PC-9 (cell line): ENCODE measurements at regions not wholly inside any gene's neighbourhood (a gene's known extent, or its start where the extent isn't known, plus 50 kb on each side); places are given as distances from the start of the nearest gene placed in this dataset.
"Not testable (repeated sequence)": the region's sequence is repeated elsewhere in the genome, so short reads cannot be mapped to it uniquely, and the experiment has no call there.

Experiments used
- CTCF ChIP-seq: fragments of 200-600 bp; sonication (generic); conservative IDR thresholded peaks from 2 replicates; pipeline ENCODE4 v1.6.1; 2017; ENCODE audit warnings: mixed run types, antibody characterized with exemption, mild to moderate bottlenecking, moderate library complexity
- EZH2 ChIP-seq: fragments of 200-600 bp; sonication (generic); IDR thresholded peaks from 2 replicates; pipeline ENCODE4 v1.8.0; 2017; ENCODE audit warnings: antibody characterized with exemption, low read depth

DNA sequence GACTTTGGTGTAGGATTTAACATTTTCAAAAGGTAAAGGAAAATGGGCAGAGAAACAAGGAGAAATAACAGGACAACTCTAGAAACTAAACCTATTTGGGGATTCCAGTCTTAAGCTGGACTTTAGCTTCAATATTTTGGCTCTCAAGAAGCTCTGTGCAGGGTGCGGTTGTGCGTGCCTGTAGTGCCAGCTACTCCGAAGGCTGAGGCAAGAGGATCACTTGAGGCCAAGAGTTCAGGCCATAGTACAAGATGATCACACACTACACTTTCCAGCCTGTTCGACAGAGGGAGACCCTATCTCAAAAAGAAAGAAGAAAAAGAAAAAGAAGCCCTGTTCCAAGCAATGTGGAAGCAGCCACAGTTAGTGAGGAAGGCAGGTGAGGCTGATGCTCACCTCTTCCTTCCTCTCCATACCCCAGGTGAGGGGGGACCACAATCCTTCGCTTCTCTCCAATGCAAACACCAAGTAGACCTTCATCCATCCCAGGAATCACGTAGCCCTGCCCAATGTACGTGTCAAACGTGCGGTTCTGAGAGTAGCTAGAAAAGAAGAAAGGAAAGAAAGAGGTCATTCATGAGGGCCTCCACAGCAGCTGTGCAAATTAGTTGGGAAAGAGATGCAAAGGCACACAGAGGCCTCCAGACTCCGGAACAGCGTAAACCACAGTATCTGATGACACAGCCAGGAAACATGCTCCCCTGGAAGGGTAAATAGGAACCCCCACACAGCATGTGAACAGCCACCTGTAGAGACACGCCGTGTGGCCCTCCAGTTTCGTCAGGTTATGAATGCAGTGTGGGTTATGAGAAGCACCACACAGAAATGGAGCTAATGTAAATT lies 126.5 kb upstream of the VOPP1 start:
- TF ChIP-seq CTCF, EZH2: not testable (repeated sequence)
